ENCODE measurements at regions not wholly inside any gene's neighbourhood (a gene's known extent, or its start where the extent isn't known, plus 50 kb on each side); places are given as distances from the start of the nearest gene placed in this dataset.

- no TSS peak for BruUV-seq (replicated peaks)
- TF ChIP-seq EZH2phosphoT487 (IDR thresholded peaks at IDR 0.05; ENCODE audit: borderline replicate concordance, low read depth, low read length) (no peak), CTCF (conservative IDR thresholded peaks at IDR 0.05; ENCODE audit: low read length) (no peak)
- no peak overlapping the region for H3K4me2 ChIP-seq (ENCODE audit: low read length)
- DNase-seq (ENCODE audit: low spot score) = no peak
- H3K36me3 ChIP-seq (ENCODE audit: insufficient read depth, low read length) = no peaks in the 10 kb centered on the region
- CTCF ChIA-PET (ENCODE audit: unreplicated experiment) = no interaction called here
- no peaks in the 10 kb centered on the region for H4K20me1 ChIP-seq (ENCODE audit: insufficient read depth, low read length)
- POLR2A ChIA-PET = interaction anchor here (0.6 kb wide), 1 partner anchor 1068 kb away, joined by 3 read pairs; no protein-coding TSS in a partner anchor
- no peak overlapping the region for H3K27ac ChIP-seq (ENCODE audit: low read depth, low read length, poor library complexity, severe bottlenecking)
- H3K4me3 ChIP-seq (ENCODE audit: low read depth, low read length, poor library complexity, severe bottlenecking) = no peak overlapping the region
- intact Hi-C loops (cut with micrococcal nuclease; ENCODE audit: unreplicated experiment) = no loop called here
- H3K4me1 ChIP-seq (ENCODE audit: insufficient read depth, low read length, poor library complexity, severe bottlenecking) = no peaks in the 10 kb centered on the region
- H3K9me2 ChIP-seq (ENCODE audit: insufficient read depth, low read length) = no peaks in the 10 kb centered on the region
- H3K9me3 ChIP-seq (ENCODE audit: low read length) = no peaks in the 10 kb centered on the region
- no peak overlapping the region for H2AFZ ChIP-seq (ENCODE audit: low read length)
- H3K79me2 ChIP-seq (ENCODE audit: insufficient read depth, low read depth, low read length) = no peaks in the 10 kb centered on the region
Observed at GRCh38 chr6:128598571-128598970, 78.2 kb upstream of the PTPRK start.

- H3K27ac ChIP-seq (ENCODE audit: low read depth, low read length, poor library complexity, severe bottlenecking) = no peak overlapping the region
- H3K9me2 ChIP-seq (ENCODE audit: insufficient read depth, low read length) = no peaks in the 10 kb centered on the region
- no TSS peak for BruUV-seq (replicated peaks)
- no peaks in the 10 kb centered on the region for H3K9me3 ChIP-seq (ENCODE audit: low read length)
- no peaks in the 10 kb centered on the region for H4K20me1 ChIP-seq (ENCODE audit: insufficient read depth, low read length)
- H3K36me3 ChIP-seq (ENCODE audit: insufficient read depth, low read length) = no peaks in the 10 kb centered on the region
- ChIA-PET CTCF (ENCODE audit: unreplicated experiment) (no interaction called here), POLR2A (no interaction called here)
- no peak overlapping the region for H2AFZ ChIP-seq (ENCODE audit: low read length)
- intact Hi-C loops (cut with micrococcal nuclease; ENCODE audit: unreplicated experiment) = no loop called here
- H3K4me1 ChIP-seq (ENCODE audit: insufficient read depth, low read length, poor library complexity, severe bottlenecking) = no peaks in the 10 kb centered on the region
- no peak overlapping the region for H3K4me3 ChIP-seq (ENCODE audit: low read depth, low read length, poor library complexity, severe bottlenecking)
- no peaks in the 10 kb centered on the region for H3K79me2 ChIP-seq (ENCODE audit: insufficient read depth, low read depth, low read length)
- DNase-seq (ENCODE audit: low spot score) = no peak
- TF ChIP-seq EZH2phosphoT487 (IDR thresholded peaks at IDR 0.05; ENCODE audit: borderline replicate concordance, low read depth, low read length) = no peak
- no peak overlapping the region for H3K4me2 ChIP-seq (ENCODE audit: low read length)
Observed at GRCh38 chr6:128597956-128598355, 77.6 kb upstream of the PTPRK start.

GRCh38 chr6:128597004-128597403 is 76.6 kb upstream of the PTPRK start:
- POLR2A ChIA-PET = interaction anchor here (0.8 to 1.1 kb wide), 2 partner anchors 9 to 74 kb away, joined by 3 read pairs; no protein-coding TSS in a partner anchor
- no peak overlapping the region for H3K4me2 ChIP-seq (ENCODE audit: low read length)

More at GRCh38 chr6:128597004-128597403, 76.6 kb upstream of the PTPRK start:
- CTCF ChIA-PET (ENCODE audit: unreplicated experiment) = no interaction called here
- Histone ChIP-seq H3K27ac (ENCODE audit: low read depth, low read length, poor library complexity, severe bottlenecking) (no peak overlapping the region), H3K4me1 (ENCODE audit: insufficient read depth, low read length, poor library complexity, severe bottlenecking) (no peaks in the 10 kb centered on the region), H4K20me1 (ENCODE audit: insufficient read depth, low read length) (no peaks in the 10 kb centered on the region), H2AFZ (ENCODE audit: low read length) (no peak overlapping the region), H3K79me2 (ENCODE audit: insufficient read depth, low read depth, low read length) (no peaks in the 10 kb centered on the region), H3K9me2 (ENCODE audit: insufficient read depth, low read length) (no peaks in the 10 kb centered on the region), H3K4me3 (ENCODE audit: low read depth, low read length, poor library complexity, severe bottlenecking) (no peak overlapping the region), H3K9me3 (ENCODE audit: low read length) (no peaks in the 10 kb centered on the region), H3K36me3 (ENCODE audit: insufficient read depth, low read length) (no peaks in the 10 kb centered on the region)
- TF ChIP-seq CTCF (conservative IDR thresholded peaks at IDR 0.05; ENCODE audit: low read length) = no peak
- no peak for TF ChIP-seq EZH2phosphoT487 (IDR thresholded peaks at IDR 0.05; ENCODE audit: borderline replicate concordance, low read depth, low read length)
- DNase-seq (ENCODE audit: low spot score) = no peak
- intact Hi-C loops (cut with micrococcal nuclease; ENCODE audit: unreplicated experiment) = no loop called here
- no TSS peak for BruUV-seq (replicated peaks)
